NT2/D1 (cell line): ENCODE measurements at regions not wholly inside any gene's neighbourhood (a gene's known extent, or its start where the extent isn't known, plus 50 kb on each side); places are given as distances from the start of the nearest gene placed in this dataset.

Experiments
- DNase-seq: peaks from one replicate; pipeline ENCODE4 v3.0.0-alpha.2; 2011; ENCODE audit warnings: low read depth, low spot score
- H3K27me3 ChIP-seq: 2 replicates; pipeline ENCODE4 v1.6.0; 2011; ENCODE audit warnings: mild to moderate bottlenecking; ENCODE audit not compliant: insufficient read length, insufficient read depth
- H3K36me3 ChIP-seq: 2 replicates; pipeline ENCODE4 v1.6.1; 2011; ENCODE audit warnings: mild to moderate bottlenecking, low read length, mixed read lengths; ENCODE audit not compliant: insufficient read depth, insufficient read length
- H3K4me1 ChIP-seq: 2 replicates; pipeline ENCODE4 v1.5.1; 2011; ENCODE audit not compliant: insufficient read depth, insufficient read length
- H3K4me3 ChIP-seq: 2 replicates; pipeline ENCODE4 v1.5.1; 2011; ENCODE audit warnings: low read depth; ENCODE audit not compliant: insufficient read length
- H3K9ac ChIP-seq: 2 replicates; pipeline ENCODE4 v1.6.0; 2011; ENCODE audit warnings: low read depth; ENCODE audit not compliant: insufficient read length
- H3K9me3 ChIP-seq: 2 replicates; pipeline ENCODE4 v1.5.1; 2011; ENCODE audit warnings: mild to moderate bottlenecking, low read length; ENCODE audit not compliant: insufficient read depth
- SUZ12 ChIP-seq: IDR thresholded peaks from 2 replicates; pipeline ENCODE4 v1.6.1; 2011; ENCODE audit not compliant: insufficient read length, insufficient read depth; ENCODE audit errors: extremely low read depth
- YY1 ChIP-seq: IDR thresholded peaks from 2 replicates; pipeline ENCODE4 v1.6.1; 2011; ENCODE audit not compliant: insufficient read length, insufficient read depth
- ZNF274 ChIP-seq: IDR thresholded peaks from 2 replicates; pipeline ENCODE4 v1.6.1; 2011; ENCODE audit warnings: mild to moderate bottlenecking, low read depth, low read length

- Histone ChIP-seq H3K4me1 (no peaks in the 10 kb centered on the region), H3K9me3 (peaks cover 5% of the 10 kb centered on the region; the same call in 1 of the 2 replicates), H3K9ac (no peak overlapping the region), H3K27me3 (no peaks in the 10 kb centered on the region), H3K4me3 (no peak overlapping the region), H3K36me3 (no peaks in the 10 kb centered on the region)
- no peak for TF ChIP-seq ZNF274
- TF ChIP-seq SUZ12: no peak
- no peak for TF ChIP-seq YY1
- DNase-seq: no peak
Measured at GRCh38 chr1:188761226-188761625, 1716.4 kb downstream of the BRINP3 start.

- Histone ChIP-seq H3K4me3 (no peak overlapping the region), H3K36me3 (no peaks in the 10 kb centered on the region), H3K9ac (no peak overlapping the region), H3K27me3 (no peaks in the 10 kb centered on the region), H3K9me3 (peaks cover 5% of the 10 kb centered on the region; the same call in 1 of the 2 replicates), H3K4me1 (no peaks in the 10 kb centered on the region)
- no peak for DNase-seq
- TF ChIP-seq YY1: no peak
- TF ChIP-seq SUZ12: no peak
- no peak for TF ChIP-seq ZNF274
Measured at GRCh38 chr1:188762166-188762743, 1715.4 kb downstream of the BRINP3 start.

GRCh38 chr1:188763541-188763940 lies 1714.1 kb downstream of the BRINP3 start:
- Histone ChIP-seq H3K9ac (no peak overlapping the region), H3K4me1 (no peaks in the 10 kb centered on the region), H3K9me3 (peaks cover 10% of the 10 kb centered on the region), H3K36me3 (no peaks in the 10 kb centered on the region), H3K4me3 (no peak overlapping the region), H3K27me3 (no peaks in the 10 kb centered on the region)
- no peak for TF ChIP-seq YY1
- no peak for TF ChIP-seq SUZ12
- TF ChIP-seq ZNF274: no peak
- DNase-seq: no peak

GRCh38 chr1:188769181-188769580 lies 1708.5 kb downstream of the BRINP3 start:
- Histone ChIP-seq H3K9me3 (peaks cover 27% of the 10 kb centered on the region), H3K9ac (no peak overlapping the region), H3K4me3 (no peak overlapping the region), H3K36me3 (no peaks in the 10 kb centered on the region), H3K27me3 (no peaks in the 10 kb centered on the region), H3K4me1 (no peaks in the 10 kb centered on the region)
- peak; percentile 43 for DNase-seq
- TF ChIP-seq YY1 (no peak), SUZ12 (no peak), ZNF274 (no peak)

DNA sequence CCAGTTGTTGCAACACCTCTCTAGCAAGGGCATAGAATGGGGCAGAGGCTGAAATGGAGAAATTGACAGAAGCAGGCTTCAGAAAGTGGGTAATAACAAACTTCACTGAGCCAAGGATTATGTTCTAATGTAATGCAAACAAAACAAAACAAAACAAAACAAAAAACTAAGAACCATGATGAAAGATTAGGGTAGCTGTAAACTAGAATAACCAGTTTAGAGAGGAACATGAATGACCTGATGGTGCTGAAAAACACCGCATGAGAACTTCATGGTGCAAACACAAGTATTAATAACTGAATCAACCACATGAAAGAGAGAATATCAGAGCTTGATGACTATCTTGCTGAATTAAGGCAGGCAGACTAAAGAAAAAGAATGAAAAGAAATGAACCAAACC lies 1707.7 kb downstream of the BRINP3 start:
- Histone ChIP-seq H3K9ac (no peak overlapping the region), H3K4me3 (no peak overlapping the region), H3K27me3 (no peaks in the 10 kb centered on the region), H3K36me3 (no peaks in the 10 kb centered on the region), H3K4me1 (no peaks in the 10 kb centered on the region), H3K9me3 (peaks cover 27% of the 10 kb centered on the region)
- DNase-seq: no peak
- TF ChIP-seq YY1 (no peak), SUZ12 (no peak), ZNF274 (no peak)

- Histone ChIP-seq H3K9me3 (peaks cover 34% of the 10 kb centered on the region; the same call in 1 of the 2 replicates), H3K4me3 (no peak overlapping the region), H3K27me3 (no peaks in the 10 kb centered on the region), H3K4me1 (no peaks in the 10 kb centered on the region), H3K36me3 (no peaks in the 10 kb centered on the region), H3K9ac (no peak overlapping the region)
- no peak for DNase-seq
- TF ChIP-seq YY1 (no peak), SUZ12 (no peak), ZNF274 (no peak)
Measured at GRCh38 chr1:188778578-188778977, 1699.1 kb downstream of the BRINP3 start.

GRCh38 chr1:188782220-188782841 lies 1695.3 kb downstream of the BRINP3 start:
- H3K4me3 ChIP-seq: no peak overlapping the region
- H3K9me3 ChIP-seq: peaks cover 12% of the 10 kb centered on the region; the same call in 1 of the 2 replicates
- TF ChIP-seq ZNF274 (no peak), YY1 (no peak), SUZ12 (no peak)
- no peak overlapping the region for H3K9ac ChIP-seq
- peak; percentile 72 for DNase-seq
- H3K4me1 ChIP-seq: no peaks in the 10 kb centered on the region
- H3K27me3 ChIP-seq: no peaks in the 10 kb centered on the region
- H3K36me3 ChIP-seq: no peaks in the 10 kb centered on the region
